Body of pancreas (tissue), 4 donors: ENCODE measurements at regions not wholly inside any gene's neighbourhood (a gene's known extent, or its start where the extent isn't known, plus 50 kb on each side); places are given as distances from the start of the nearest gene placed in this dataset.

Source experiments
- CTCF ChIP-seq, 7 experiments: fragments of 450-650 bp in 4 of 7; fragments of 200-600 bp in 3 of 7; sonication (generic) in 3 of 7; IDR thresholded peaks; one replicate each; pipeline ENCODE4 v1.5.1; 2016 to 2019; ENCODE audit warnings: antibody characterized with exemption in 7 of 7
- POLR2A ChIP-seq, 3 donors: fragments of 450-650 bp; IDR thresholded peaks; one replicate each; pipeline ENCODE4 v1.6.1; 2016; ENCODE audit warnings: antibody characterized with exemption in 3 of 3, mild to moderate bottlenecking in 2 of 3

- TF ChIP-seq CTCF (IDR thresholded peaks at IDR 0.05): peak in 1 of 7 experiments; percentile 5
- TF ChIP-seq POLR2A (IDR thresholded peaks at IDR 0.05): no peak
Measured at GRCh38 chr14:82182646-82183045, 649.0 kb upstream of the SEL1L start.
